Glomerular endothelial cell (primary cell): ENCODE measurements at regions not wholly inside any gene's neighbourhood (a gene's known extent, or its start where the extent isn't known, plus 50 kb on each side); places are given as distances from the start of the nearest gene placed in this dataset.
"Not testable (repeated sequence)": the region's sequence is repeated elsewhere in the genome, so short reads cannot be mapped to it uniquely, and the experiment has no call there.

Source experiments
- DNase-seq: peaks from one replicate; pipeline ENCODE4 v3.0.0-alpha.2; 2011; ENCODE audit warnings: low read depth, low spot score; ENCODE audit errors: extremely low read depth

DNA sequence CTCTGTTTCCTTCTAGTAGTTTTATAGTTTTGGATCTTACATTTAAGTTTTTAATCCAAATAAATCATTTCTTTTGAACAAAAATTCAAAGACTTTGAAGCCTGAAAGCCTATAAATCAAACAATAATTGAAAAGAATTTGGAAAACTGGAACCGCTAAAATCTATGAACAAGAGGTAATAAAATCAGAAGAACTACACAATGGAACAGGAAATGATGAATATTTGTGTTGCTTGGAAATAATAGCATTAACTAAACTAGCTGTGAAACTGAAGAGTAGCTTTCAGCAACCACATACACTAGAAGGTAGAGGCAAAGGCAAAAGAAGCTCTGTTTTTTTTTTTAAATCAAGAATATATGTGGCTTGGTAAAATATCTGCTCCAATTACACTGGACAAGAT, 147.9 kb upstream of the ABI3BP start:
- DNase-seq, result no peak

GRCh38 chr3:101138817-101139216, 145.6 kb upstream of the ABI3BP start:
- DNase-seq, result no peak

- DNase-seq, result no peak
These were observed 141.1 kb upstream of the ABI3BP start for GRCh38 chr3:101134331-101134730.

- DNase-seq, result no peak
These were observed 140.4 kb upstream of the ABI3BP start for GRCh38 chr3:101133652-101134051.

GRCh38 chr3:101133197-101133596, 140.0 kb upstream of the ABI3BP start:
- DNase-seq, result not testable (repeated sequence)

GRCh38 chr3:101131767-101132166, 138.5 kb upstream of the ABI3BP start:
- no peak for DNase-seq

DNA sequence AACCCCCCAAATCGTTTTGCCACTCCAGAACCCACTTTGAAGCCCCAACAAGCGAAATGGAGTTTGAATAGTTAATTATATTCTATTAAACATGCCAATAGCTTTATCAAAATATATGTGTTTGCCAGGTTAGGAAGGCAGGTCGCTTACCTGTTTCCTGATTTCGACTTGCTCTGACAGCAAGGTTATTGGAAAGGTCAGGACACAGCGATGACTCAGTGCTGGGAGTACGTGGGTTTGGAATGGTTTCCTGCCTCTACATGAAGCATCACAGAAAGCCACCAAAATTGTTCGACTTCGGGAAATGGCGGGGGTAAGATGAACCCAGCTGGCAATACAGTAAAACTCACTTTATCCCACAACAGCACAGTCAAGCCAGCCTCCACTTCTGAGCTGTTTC, 135.6 kb upstream of the ABI3BP start:
- no peak for DNase-seq

DNA sequence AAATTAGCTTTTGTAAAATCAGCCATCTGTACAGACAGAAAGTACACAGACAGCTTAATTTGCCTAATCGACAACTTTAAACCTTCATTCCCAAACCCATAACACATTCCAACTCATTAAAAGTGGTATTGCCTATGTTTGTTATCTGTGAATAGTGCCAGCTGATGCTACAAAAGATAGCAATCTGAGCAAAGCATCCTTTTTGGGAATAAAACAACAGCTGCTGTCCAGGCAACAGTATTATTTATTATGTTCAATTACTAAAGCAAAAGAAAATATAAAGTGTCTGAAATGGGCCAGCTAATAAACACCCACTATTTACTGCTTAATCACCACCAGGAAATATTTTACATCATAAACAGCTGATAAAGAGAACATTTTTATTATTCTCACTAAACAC, 134.8 kb upstream of the ABI3BP start:
- DNase-seq, result no peak

DNA sequence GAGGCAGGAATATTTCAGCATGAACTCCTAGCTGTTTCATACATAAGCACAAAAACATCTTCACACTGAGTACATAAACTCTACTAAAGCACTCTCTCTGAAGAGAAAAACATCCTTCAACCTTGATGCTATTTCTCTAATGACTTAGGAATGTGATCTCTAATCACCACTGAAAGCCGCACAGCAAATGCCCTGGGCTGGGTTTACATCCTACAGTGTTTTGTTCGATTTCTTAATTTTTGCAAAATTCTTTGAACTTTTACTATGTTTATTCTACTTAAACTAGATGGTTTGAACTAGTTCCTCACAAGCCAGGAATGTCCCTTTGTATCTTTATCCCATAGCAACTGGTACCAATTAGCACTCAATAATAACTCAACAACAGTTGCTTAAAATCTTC, 130.9 kb upstream of the ABI3BP start:
- DNase-seq, result no peak

DNA sequence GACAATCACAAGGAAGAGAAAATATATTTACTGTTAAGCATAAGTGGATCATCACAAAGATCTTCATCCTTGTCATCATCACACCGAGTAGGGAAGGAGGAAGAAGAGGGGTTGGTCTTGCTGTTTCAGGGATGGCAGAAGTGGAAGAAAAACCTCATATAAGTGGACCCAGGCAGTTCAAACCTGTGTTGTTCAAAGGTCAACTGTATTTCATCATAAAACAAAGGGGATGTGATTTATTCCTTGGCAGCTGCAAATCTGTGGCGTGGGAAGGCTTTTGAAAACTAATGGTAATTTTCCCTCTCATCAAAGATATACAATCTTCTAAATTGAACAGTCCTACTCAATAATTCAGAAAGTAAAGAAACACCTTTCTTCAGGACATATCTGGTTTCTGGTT, 129.9 kb upstream of the ABI3BP start:
- DNase-seq, result no peak

DNA sequence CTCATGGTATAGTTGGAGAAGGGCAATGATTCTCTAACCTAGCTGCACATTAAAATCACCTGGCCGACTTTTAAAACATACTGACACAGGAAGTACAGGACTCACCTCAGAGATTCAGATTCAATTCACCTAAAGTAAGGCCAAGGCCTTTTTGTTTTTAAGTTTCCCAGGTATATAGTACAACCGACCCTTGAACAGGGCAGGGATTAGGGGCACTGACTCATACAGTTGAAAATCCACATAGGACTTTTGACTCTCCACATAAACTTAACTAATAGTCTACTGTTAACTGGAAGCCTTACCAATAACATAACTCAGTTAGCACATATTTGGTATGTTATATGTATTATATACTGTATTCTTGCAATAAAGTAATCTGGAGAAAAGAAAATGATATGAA, 129.5 kb upstream of the ABI3BP start:
- DNase-seq, result no peak

DNA sequence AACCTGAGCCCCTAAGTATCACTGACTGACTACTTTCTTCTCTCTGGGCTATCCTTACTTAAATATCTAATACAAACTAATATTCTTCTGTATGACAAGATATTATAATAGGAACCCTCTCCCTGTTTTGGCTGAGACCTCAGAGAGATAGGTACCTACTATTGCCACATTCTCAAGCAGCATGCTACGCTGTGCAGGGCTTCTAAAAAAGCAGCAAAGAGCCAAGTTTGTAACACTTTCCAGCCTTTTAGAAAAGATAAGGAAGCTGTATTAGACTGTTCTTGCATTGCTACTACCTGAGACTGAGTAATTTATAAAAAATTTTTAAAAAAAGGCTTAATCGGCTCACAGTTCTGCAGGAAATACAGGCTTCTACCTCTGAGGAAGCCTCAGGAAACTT, 126.8 kb upstream of the ABI3BP start:
- DNase-seq, result no peak

DNA sequence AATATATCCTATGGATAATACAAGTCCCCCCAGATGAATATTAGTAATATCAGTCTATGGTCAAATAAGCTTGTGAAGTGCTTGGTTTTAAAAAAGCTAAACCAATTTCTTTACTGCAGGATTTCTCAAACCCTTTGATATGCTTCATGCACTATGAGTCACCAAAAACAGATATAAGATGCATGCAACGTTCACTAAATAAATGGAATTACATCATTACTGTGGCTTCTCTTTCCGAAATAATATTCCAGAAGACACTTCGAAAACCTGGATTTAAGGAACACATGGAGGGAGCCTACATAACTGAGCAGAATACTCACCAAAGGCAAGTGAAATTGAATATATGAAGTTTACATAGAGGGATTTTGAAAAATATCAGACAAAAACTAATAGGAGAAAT, 126.3 kb upstream of the ABI3BP start:
- no peak for DNase-seq

- no peak for DNase-seq
These were observed 124.8 kb upstream of the ABI3BP start for GRCh38 chr3:101117980-101118379.

GRCh38 chr3:101117465-101117864, 124.2 kb upstream of the ABI3BP start:
- DNase-seq, result no peak

DNA sequence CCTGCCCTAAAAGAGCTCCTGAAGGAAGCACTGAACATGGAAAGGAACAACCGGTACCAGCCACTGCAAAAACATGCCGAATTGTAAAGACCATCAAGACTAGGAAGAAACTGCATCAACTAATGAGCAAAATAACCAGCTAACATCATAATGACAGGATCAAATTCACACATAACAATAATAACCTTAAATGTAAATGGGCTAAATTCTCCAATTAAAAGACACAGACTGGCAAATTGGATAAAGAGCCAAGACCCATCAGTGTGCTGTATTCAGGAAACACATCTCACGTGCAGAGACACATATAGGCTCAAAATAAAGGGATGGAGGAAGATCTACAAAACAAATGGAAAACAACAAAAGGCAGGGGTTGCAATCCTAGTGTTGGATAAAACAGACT, 117.1 kb upstream of the ABI3BP start:
- DNase-seq, result not testable (repeated sequence)

GRCh38 chr3:101104321-101104720, 111.1 kb upstream of the ABI3BP start:
- DNase-seq, result no peak

GRCh38 chr3:101102678-101103296, 109.6 kb upstream of the ABI3BP start:
- no peak for DNase-seq

DNA sequence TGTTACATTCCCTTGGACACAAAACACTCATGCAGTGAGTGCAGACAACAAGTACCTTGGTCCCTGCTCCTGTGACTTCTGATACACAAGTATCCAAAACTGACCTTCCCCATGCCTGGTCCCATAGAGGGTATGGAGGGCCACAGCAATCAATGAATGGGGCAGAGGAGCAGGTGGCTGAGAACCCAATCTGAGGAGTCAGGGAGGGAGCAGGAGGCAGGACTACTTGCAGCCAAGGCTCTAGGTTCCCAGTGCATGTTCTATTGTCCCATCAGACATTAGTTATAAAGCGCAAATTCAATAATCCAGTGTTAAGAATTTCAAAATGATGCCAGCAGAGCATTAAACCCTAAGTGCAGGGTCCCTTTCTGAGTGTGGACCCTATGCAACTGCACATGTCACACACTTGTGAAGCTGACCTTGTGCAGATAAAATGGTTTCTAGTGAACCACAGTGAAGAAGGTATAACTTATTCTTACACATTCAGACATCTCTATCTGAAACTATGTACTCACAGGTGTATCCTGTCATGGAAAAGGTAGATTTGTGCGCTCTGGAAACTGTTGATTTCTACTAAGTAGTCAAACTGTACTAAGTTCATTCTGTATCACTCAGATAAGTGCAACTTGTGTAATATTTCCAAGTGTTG, 107.3 kb upstream of the ABI3BP start:
- no peak for DNase-seq

DNA sequence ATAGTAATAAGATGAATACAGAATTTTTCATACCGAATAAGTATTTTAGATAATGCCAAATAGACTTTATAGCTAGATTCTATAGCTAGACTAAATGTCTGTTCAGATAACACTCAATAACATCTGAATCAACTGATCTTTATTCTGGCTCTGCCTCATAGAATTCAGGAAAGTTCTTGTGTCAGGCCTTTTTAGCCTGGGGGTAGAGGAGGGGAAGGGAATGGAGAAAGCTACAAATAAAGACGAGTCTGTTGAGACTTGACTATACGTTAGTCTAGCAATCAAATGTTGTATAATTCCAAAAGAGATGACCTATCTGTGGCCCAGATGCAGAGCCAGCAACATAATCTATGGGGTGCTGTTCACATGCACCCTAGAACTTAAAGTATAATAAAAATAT, 106.6 kb upstream of the ABI3BP start:
- no peak for DNase-seq

GRCh38 chr3:101096444-101096843, 103.2 kb upstream of the ABI3BP start:
- DNase-seq, result no peak

DNA sequence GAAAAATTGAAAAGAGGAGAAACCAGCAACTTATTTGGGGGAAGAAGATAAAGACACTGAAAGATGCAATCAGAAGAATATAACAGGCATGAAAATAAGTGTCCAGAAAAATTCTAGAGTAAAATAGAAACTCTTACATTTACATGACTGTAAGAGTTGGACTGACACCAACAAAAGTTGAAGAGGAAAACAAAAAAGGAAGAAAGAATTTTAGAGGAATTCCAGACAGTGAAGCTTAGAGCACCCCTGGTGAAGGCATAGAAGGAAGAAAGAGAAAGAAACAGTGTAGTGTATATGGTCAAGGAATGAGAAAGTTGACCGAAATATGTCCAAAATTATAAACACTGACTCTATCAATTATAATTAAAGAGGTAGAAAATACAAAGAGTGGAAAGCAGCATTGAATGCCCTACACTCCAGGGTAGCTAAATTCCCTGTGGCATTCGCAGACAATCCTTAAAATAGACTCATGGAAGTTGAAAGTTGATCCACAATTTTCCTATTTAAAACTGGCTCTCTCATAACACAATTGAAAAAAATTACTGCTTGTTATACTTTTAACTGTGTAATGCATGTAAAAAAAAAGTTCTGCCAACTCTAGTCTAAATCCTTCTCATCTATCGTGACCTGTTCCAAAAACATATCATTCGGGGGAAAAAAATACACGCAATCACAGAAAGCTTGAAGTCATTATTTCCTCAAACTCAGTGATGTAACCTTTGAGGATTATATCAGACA, 102.6 kb upstream of the ABI3BP start:
- DNase-seq, result no peak
